ENCODE measurements at regions not wholly inside any gene's neighbourhood (a gene's known extent, or its start where the extent isn't known, plus 50 kb on each side); places are given as distances from the start of the nearest gene placed in this dataset.
"Not testable (repeated sequence)": the region's sequence is repeated elsewhere in the genome, so short reads cannot be mapped to it uniquely, and the experiment has no call there.

DNA sequence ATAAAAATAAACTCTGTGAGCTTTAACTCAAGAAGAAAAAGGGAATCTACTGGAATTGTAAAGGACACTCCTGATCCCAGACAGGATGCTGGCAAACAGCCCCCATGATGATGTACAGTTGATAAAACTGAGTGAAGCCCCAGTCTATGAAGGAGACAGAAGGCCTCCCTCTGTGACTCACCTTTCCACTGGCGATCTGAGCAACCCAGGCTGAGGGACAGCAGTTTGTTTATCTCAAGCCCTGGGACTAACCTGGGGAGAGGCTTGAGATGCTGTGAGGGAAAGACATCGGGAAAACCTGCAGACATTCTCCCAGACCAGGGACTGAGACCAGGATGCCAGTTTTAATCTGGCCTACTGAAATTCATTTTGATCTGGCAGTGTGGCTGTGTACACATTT lies 104.5 kb upstream of the CDH2 start:
- DNase-seq: no peak

DNA sequence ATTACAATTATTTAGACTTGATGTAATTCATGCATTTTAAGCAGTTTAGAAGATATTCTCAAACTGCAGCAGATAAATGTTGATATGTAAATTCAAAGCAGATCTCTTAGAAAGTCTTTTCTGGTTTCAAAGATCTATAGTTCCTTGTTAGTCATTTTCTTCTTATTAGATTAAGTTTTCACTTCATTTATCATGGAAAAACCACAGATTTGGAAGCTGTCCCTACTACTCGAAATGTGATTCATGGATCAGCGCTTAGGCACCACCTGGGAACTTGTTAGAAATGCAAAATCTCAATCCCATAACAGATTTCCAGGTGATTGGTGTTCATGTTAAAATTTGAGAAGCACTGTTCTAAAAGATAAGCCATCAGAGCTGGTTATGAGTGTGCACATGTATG lies 92.8 kb upstream of the CDH2 start:
- no peak for DNase-seq

DNA sequence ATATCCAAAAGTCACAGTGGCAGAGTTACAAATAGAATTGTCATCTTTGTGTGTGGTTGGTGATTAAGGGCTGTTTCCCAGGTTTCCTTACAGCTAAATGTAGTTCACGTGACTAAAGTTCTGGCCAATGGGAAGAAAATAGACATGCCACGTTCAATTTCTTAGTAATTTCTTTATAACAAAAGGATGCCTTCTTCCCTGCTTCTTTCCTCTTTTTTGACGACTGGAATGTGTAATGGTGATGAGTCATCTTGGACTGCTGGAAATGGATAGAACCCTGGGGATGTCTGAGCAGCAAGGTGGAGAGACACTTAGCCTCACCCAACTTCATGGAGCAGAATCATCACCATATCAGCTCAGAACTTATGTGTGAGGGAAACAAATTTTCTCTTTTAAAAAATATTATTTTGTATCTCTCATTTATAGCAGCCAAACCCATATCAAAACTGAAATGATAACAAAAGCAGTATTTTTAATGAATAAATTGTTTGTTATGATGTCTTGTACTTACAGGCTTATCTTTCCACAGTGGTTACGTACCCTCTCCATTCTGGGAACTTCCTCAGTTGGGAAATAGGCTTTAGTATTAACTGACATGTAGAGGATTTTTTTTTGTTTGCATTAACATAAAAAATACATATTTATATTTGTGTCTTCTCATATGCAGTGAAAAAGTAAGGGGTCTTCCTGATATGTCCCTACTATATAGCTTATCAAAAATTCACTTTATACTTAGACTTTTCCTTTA lies 91.1 kb upstream of the CDH2 start:
- DNase-seq: no peak

DNA sequence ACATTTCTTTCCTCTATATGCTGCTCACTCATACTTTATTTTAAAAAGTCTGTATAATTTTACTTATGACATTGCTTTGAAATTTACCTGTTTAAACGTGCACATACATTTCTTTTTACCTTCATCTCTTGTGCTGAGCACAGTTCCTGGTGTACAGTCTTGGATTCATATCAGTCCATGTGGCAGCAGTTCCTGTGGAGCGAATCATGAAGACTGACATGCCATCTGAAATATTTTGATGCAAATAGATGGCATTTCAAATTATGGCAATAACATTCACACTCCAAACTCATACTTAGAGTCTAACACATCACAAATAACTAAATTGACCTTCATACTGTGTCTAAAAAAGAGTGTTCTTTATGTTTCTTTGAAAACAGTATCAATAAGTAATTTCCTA lies 90.3 kb upstream of the CDH2 start:
- no peak for DNase-seq

DNA sequence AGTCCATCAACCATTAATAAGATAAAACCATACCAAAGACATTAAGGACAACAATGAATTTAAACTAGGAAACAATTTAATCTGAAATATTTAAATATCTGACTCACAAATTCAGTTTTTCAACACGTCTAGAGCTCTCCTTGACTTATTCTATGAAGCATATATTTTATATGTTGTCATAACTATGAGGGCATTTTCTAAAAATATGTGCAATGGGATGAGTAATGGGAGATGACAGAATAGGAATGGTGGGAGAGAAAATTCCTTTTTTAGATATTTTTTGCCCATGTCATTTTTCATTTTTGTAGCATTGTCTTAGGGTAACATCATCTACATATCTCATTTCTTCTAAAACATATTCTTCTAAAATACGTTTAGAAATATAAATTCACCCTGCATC lies 79.2 kb upstream of the CDH2 start:
- DNase-seq: no peak

DNA sequence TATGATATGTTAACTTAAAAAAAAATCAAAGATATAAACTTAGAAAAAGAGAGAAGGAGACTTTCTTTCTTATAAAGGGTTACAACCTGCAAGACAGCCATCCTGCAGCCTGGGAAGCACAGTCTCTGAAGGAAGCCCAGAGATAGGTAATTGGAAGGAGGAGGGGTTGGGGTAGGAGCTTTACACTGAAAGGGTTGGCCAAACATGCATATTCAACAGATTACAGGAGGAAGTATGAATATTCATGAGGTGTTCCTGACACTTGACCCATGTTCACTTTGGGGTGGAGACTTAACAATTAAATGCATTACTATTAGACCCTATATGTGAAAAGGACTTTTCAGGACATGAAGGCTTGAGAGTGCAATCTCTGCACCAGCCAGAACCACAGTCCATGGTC lies 71.7 kb upstream of the CDH2 start:
- DNase-seq: no peak

DNA sequence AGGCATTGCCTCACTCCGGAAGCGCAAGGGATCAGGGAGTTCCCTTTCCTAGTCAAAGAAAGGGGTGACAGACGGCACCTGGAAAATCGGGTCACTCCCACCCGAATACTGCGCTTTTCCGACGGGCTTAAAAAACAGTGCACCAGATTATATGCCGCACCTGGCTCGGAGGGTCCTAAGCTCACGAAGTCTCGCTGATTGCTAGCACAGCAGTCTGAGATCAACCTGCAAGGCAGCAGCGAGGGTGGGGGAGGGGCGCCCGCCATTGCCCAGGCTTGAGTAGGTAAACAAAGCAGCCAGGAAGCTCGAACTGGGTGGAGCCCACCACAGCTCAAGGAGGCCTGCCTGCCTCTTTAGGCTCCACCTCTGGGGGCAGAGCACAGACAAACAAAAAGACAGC lies 63.7 kb upstream of the CDH2 start:
- DNase-seq: not testable (repeated sequence)

DNA sequence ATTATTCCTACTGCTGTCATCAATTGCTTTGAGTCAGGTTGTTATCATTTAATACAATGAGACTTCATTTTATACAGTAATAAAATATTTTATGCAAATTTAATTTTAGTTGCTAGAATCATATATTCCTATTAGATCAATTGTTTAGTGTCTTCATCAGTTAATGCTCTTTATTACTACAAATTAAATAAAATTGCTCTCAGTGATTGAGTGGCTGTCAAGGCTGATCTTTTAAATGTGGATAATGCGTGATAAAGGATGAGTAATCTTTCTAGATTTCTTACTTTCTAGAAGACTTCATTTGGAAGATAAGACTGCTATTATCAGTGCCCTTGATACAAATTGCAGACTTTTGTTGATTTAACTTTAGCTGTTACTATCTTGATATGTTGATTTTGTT lies 59.6 kb upstream of the CDH2 start:
- DNase-seq: no peak
